Glutamatergic neuron (in vitro differentiated cells): ENCODE measurements at regions not wholly inside any gene's neighbourhood (a gene's known extent, or its start where the extent isn't known, plus 50 kb on each side); places are given as distances from the start of the nearest gene placed in this dataset.
A peak's percentile ranks its signal among the peaks of the same experiment; 100 is the strongest.

Source experiments
- DNase-seq: peaks from one replicate; pipeline ENCODE4 v3.0.0; 2022
- H3K27ac Mint-ChIP-seq: one replicate; pipeline ENCODE4 v1.8.0; 2020; ENCODE audit warnings: mild to moderate bottlenecking, mixed read lengths, inconsistent platforms; ENCODE audit not compliant: unreplicated experiment
- H3K27me3 Mint-ChIP-seq: one replicate; pipeline ENCODE4 v1.8.0; 2020; ENCODE audit warnings: mild to moderate bottlenecking, moderate library complexity, mixed read lengths, inconsistent platforms; ENCODE audit not compliant: unreplicated experiment
- H3K36me3 Mint-ChIP-seq: one replicate; pipeline ENCODE4 v1.8.0; 2020; ENCODE audit warnings: mild to moderate bottlenecking, mixed read lengths, inconsistent platforms; ENCODE audit not compliant: unreplicated experiment
- H3K4me1 Mint-ChIP-seq: one replicate; pipeline ENCODE4 v1.8.0; 2020; ENCODE audit warnings: mild to moderate bottlenecking, low read depth, mixed read lengths, inconsistent platforms; ENCODE audit not compliant: unreplicated experiment
- H3K4me3 Mint-ChIP-seq: one replicate; pipeline ENCODE4 v1.8.0; 2020; ENCODE audit warnings: mild to moderate bottlenecking, mixed read lengths, inconsistent platforms; ENCODE audit not compliant: unreplicated experiment
- H3K9me3 Mint-ChIP-seq: one replicate; pipeline ENCODE4 v1.8.0; 2020; ENCODE audit warnings: mild to moderate bottlenecking, moderate library complexity, mixed read lengths, inconsistent platforms; ENCODE audit not compliant: unreplicated experiment
- CTCF ChIP-seq: fragments of 200-600 bp; sonication (generic); IDR thresholded peaks from one replicate; pipeline ENCODE4 v1.5.0; 2021; ENCODE audit not compliant: partially characterized antibody, unreplicated experiment

GRCh38 chr1:30190511-30191153, 532.8 kb downstream of the MATN1 start:
- DNase-seq: no peak
- peaks cover 21% of the 10 kb centered on the region for H3K4me1 Mint-ChIP-seq
- no peaks in the 10 kb centered on the region for H3K36me3 Mint-ChIP-seq
- H3K9me3 Mint-ChIP-seq: peaks cover 12% of the 10 kb centered on the region
- H3K27me3 Mint-ChIP-seq: peaks cover 7% of the 10 kb centered on the region
- peak overlapping the region; percentile 34 for H3K4me3 Mint-ChIP-seq
- TF ChIP-seq CTCF: no peak
- peak overlapping the region; percentile 54 for H3K27ac Mint-ChIP-seq

GRCh38 chr1:30189818-30190500, 533.4 kb downstream of the MATN1 start:
- no peak for DNase-seq
- Mint-ChIP-seq H3K27me3 (peaks cover 7% of the 10 kb centered on the region), H3K4me3 (peak overlapping the region; percentile 3), H3K27ac (peak overlapping the region; percentile 54), H3K4me1 (peaks cover 21% of the 10 kb centered on the region), H3K9me3 (peaks cover 12% of the 10 kb centered on the region), H3K36me3 (no peaks in the 10 kb centered on the region)
- no peak for TF ChIP-seq CTCF

- H3K4me3 Mint-ChIP-seq: no peak overlapping the region
- no peaks in the 10 kb centered on the region for H3K36me3 Mint-ChIP-seq
- no peak for TF ChIP-seq CTCF
- peaks cover 7% of the 10 kb centered on the region for H3K27me3 Mint-ChIP-seq
- DNase-seq: no peak
- peaks cover 21% of the 10 kb centered on the region for H3K4me1 Mint-ChIP-seq
- H3K27ac Mint-ChIP-seq: no peak overlapping the region
- H3K9me3 Mint-ChIP-seq: peaks cover 12% of the 10 kb centered on the region
Observed at GRCh38 chr1:30188999-30189398, 534.4 kb downstream of the MATN1 start.

- Mint-ChIP-seq H3K4me3 (no peak overlapping the region), H3K4me1 (peaks cover 21% of the 10 kb centered on the region), H3K36me3 (no peaks in the 10 kb centered on the region), H3K27ac (no peak overlapping the region), H3K27me3 (peaks cover 7% of the 10 kb centered on the region), H3K9me3 (peaks cover 12% of the 10 kb centered on the region)
- DNase-seq: no peak
- no peak for TF ChIP-seq CTCF
Observed at GRCh38 chr1:30188329-30188728, 535.1 kb downstream of the MATN1 start.

GRCh38 chr1:30187413-30188023, 535.9 kb downstream of the MATN1 start:
- peaks cover 21% of the 10 kb centered on the region for H3K4me1 Mint-ChIP-seq
- H3K27me3 Mint-ChIP-seq: peaks cover 7% of the 10 kb centered on the region
- no peak for TF ChIP-seq CTCF
- no peak for DNase-seq
- H3K27ac Mint-ChIP-seq: no peak overlapping the region
- no peaks in the 10 kb centered on the region for H3K36me3 Mint-ChIP-seq
- no peak overlapping the region for H3K4me3 Mint-ChIP-seq
- H3K9me3 Mint-ChIP-seq: peaks cover 12% of the 10 kb centered on the region
